Fibroblast of lung (primary cell): ENCODE measurements at regions not wholly inside any gene's neighbourhood (a gene's known extent, or its start where the extent isn't known, plus 50 kb on each side); places are given as distances from the start of the nearest gene placed in this dataset.

ENCODE experiments used
- DNase-seq, 2 donors: peaks; one replicate each; pipeline versions ENCODE4 v3.0.0 to v3.0.0-alpha.2; 2010; ENCODE audit warnings: low read depth in 2 of 2
- H2AFZ ChIP-seq: 2 replicates; pipeline ENCODE4 v1.5.1; 2012; ENCODE audit warnings: low read length, control low read depth, inconsistent platforms
- H3K27ac ChIP-seq: 2 replicates; pipeline ENCODE4 v1.5.1; 2011; ENCODE audit warnings: low read length, control low read depth; ENCODE audit not compliant: insufficient read depth
- H3K27me3 ChIP-seq: 2 replicates; pipeline ENCODE4 v1.5.1; 2011; ENCODE audit warnings: mild to moderate bottlenecking, low read length; ENCODE audit not compliant: control insufficient read depth, insufficient read depth
- H3K36me3 ChIP-seq: 2 replicates; pipeline ENCODE4 v1.5.1; 2011; ENCODE audit warnings: low read length; ENCODE audit not compliant: control insufficient read depth, insufficient read depth
- H3K4me1 ChIP-seq: 2 replicates; pipeline ENCODE4 v1.5.1; 2011; ENCODE audit warnings: low read length; ENCODE audit not compliant: control insufficient read depth, insufficient read depth; ENCODE audit errors: extremely low read depth
- H3K4me2 ChIP-seq: 2 replicates; pipeline ENCODE4 v1.5.1; 2011; ENCODE audit warnings: low read length, control low read depth; ENCODE audit not compliant: insufficient read depth; ENCODE audit errors: extremely low read depth
- H3K4me3 ChIP-seq, 4 experiments: fragments of 200-600 bp in 1 of 4; sonication (generic) in 1 of 4; replicated peaks in 1 of 4; 2 replicates each; pipeline ENCODE4 v1.5.1; 2011 to 2016; ENCODE audit warnings: low read length in 4 of 4, low read depth in 3 of 4, mild to moderate bottlenecking in 3 of 4, control low read depth in 2 of 4, inconsistent platforms in 1 of 4, mixed read lengths in 1 of 4; ENCODE audit not compliant: insufficient read depth in 1 of 4; ENCODE audit errors: control extremely low read depth in 1 of 4
- H3K79me2 ChIP-seq: 2 replicates; pipeline ENCODE4 v1.5.1; 2012; ENCODE audit warnings: mild to moderate bottlenecking, low read length, inconsistent platforms; ENCODE audit not compliant: control insufficient read depth, insufficient read depth
- H3K9ac ChIP-seq: 2 replicates; pipeline ENCODE4 v1.5.1; 2011; ENCODE audit warnings: mild to moderate bottlenecking, low read length, control low read depth; ENCODE audit not compliant: insufficient read depth
- H3K9me3 ChIP-seq: 2 replicates; pipeline ENCODE4 v1.5.1; 2012; ENCODE audit warnings: low read depth, low read length; ENCODE audit not compliant: control insufficient read depth, insufficient read depth
- H4K20me1 ChIP-seq: 2 replicates; pipeline ENCODE4 v1.5.1; 2011; ENCODE audit warnings: low read length; ENCODE audit not compliant: control insufficient read depth, insufficient read depth; ENCODE audit errors: extremely low read depth
- CTCF ChIP-seq, 2 donors: IDR thresholded peaks in 1 of 2; conservative IDR thresholded peaks in 1 of 2; 1 replicate in 1 of 2; 2 replicates in 1 of 2; pipeline ENCODE4 v1.5.1; 2011 to 2012; ENCODE audit warnings: low read length in 2 of 2, control low read depth in 1 of 2, inconsistent platforms in 1 of 2, low read depth in 1 of 2, mild to moderate bottlenecking in 1 of 2
- EZH2 ChIP-seq: IDR thresholded peaks from 2 replicates; pipeline ENCODE4 v1.5.1; 2012; ENCODE audit warnings: low read length, control low read depth, mild to moderate bottlenecking; ENCODE audit errors: missing control alignments

DNA sequence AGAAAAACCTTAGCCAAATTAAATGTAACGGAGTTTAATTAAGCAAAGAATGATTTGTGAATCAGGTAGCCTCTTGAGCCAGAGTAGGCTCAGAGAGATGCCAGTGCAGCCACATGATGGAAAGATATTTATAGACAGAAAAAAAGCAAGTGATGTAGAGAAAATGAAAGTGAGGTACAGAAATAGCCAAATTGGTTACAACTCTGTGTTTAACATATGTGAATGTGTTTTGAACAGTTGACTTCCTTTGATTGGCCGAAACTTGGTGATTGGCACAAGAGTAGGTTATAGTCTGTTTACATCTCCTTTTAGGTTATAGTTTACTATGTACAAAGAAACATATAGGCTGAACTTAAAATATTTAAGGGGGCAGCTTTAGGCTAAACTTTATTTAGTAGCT, 459.9 kb upstream of the BOD1L1 start:
- Histone ChIP-seq H3K79me2 (no peaks in the 10 kb centered on the region), H3K4me2 (no peak overlapping the region), H4K20me1 (no peaks in the 10 kb centered on the region), H3K36me3 (no peaks in the 10 kb centered on the region), H3K4me3 (no peak overlapping the region), H3K9ac (no peak overlapping the region), H3K4me1 (no peaks in the 10 kb centered on the region), H2AFZ (no peak overlapping the region), H3K27me3 (no peaks in the 10 kb centered on the region), H3K27ac (no peak overlapping the region), H3K9me3 (no peaks in the 10 kb centered on the region)
- DNase-seq, result no peak
- TF ChIP-seq EZH2 (no peak), CTCF (conservative IDR thresholded peaks at IDR 0.05 in 1 of 2, IDR thresholded peaks at IDR 0.05 in 1 of 2; ENCODE audit: low read depth in 1 of 2, low read length in 2 of 2) (no peak)

GRCh38 chr4:14087921-14088320, 460.4 kb upstream of the BOD1L1 start:
- no peak for TF ChIP-seq EZH2
- TF ChIP-seq CTCF (conservative IDR thresholded peaks at IDR 0.05 in 1 of 2, IDR thresholded peaks at IDR 0.05 in 1 of 2; ENCODE audit: low read depth in 1 of 2, low read length in 2 of 2), result no peak
- Histone ChIP-seq H3K9ac (no peak overlapping the region), H4K20me1 (no peaks in the 10 kb centered on the region)

DNA sequence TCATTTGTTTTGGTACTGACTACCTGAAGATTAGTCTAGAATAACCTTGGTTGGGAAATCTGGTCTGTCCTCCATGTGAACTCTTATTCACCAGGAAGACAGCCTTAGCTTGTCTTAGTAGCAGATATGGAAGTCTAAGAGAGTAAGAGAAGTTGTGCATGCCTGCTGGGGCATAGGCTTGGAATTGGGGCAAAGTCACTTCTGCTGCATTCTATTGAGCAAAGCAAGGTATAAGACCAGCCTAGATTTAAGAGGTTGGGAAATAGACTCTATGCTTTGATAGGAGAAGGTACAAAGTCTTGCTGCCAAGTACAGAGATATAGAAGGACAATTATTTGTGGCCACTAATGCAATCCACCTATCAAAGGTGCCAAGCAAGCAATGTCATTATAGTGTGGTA, 464.0 kb upstream of the BOD1L1 start:
- H2AFZ ChIP-seq, result no peak overlapping the region
- no peaks in the 10 kb centered on the region for H3K9me3 ChIP-seq
- TF ChIP-seq EZH2 (no peak), CTCF (conservative IDR thresholded peaks at IDR 0.05 in 1 of 2, IDR thresholded peaks at IDR 0.05 in 1 of 2; ENCODE audit: low read depth in 1 of 2, low read length in 2 of 2) (no peak)
- no peaks in the 10 kb centered on the region for H3K4me1 ChIP-seq
- no peak overlapping the region for H3K9ac ChIP-seq
- H3K27me3 ChIP-seq, result no peaks in the 10 kb centered on the region
- no peak for DNase-seq
- H3K79me2 ChIP-seq, result no peaks in the 10 kb centered on the region
- H3K27ac ChIP-seq, result no peak overlapping the region
- no peaks in the 10 kb centered on the region for H3K36me3 ChIP-seq
- no peak overlapping the region for H3K4me2 ChIP-seq
- no peaks in the 10 kb centered on the region for H4K20me1 ChIP-seq
- H3K4me3 ChIP-seq, result no peak overlapping the region

More at GRCh38 chr4:14087921-14088320, 460.4 kb upstream of the BOD1L1 start:
- no peak for DNase-seq
- no peaks in the 10 kb centered on the region for H3K36me3 ChIP-seq
- H3K4me2 ChIP-seq, result no peak overlapping the region
- no peaks in the 10 kb centered on the region for H3K9me3 ChIP-seq
- no peak overlapping the region for H3K27ac ChIP-seq
- no peaks in the 10 kb centered on the region for H3K27me3 ChIP-seq
- no peak overlapping the region for H3K4me3 ChIP-seq
- H3K79me2 ChIP-seq, result no peaks in the 10 kb centered on the region
- H3K4me1 ChIP-seq, result no peaks in the 10 kb centered on the region
- H2AFZ ChIP-seq, result no peak overlapping the region
